ENCODE measurements at regions not wholly inside any gene's neighbourhood (a gene's known extent, or its start where the extent isn't known, plus 50 kb on each side); places are given as distances from the start of the nearest gene placed in this dataset.
"Not testable (repeated sequence)": the region's sequence is repeated elsewhere in the genome, so short reads cannot be mapped to it uniquely, and the experiment has no call there.

DNA sequence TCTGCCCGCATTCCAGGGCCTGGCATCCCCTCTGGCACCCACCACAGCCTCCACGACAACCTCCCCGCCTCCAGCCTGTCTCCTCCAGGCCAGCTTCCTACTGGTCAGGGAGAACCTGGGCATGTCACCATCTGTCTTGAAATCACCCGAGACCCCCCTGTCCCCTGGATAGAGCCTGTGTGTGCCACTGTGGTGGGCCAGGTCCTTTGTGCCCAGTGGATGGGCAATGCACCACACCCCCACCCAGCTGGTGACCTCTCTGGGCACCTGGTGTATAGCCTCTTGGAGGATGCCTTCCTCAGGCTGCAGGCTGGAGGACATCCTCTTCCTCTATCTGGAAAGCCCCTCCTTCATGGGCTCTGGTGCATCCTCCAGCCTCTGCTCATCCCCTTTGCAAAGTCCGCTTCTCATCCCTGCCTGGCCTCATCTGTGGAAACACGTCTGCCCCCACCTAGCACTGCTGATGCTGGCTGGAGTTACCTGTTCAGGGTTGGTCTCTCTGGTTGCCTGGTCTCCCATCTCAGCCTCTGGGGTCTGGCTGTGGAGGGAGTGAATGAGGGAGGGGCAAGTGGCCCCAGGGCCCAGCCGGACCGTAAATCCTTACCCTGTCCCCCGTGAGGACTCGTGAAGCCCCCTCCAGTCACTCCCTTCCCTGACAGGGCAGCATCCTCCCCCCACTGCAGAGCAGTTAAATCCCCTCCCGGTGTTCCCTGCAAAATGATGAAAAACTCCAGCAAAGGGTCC lies 589.6 kb downstream of the TBC1D22A start:
- intact Hi-C loops (cut with micrococcal nuclease): no loop called here
- no peak overlapping the region for H3K27ac ChIP-seq (ENCODE audit: low read depth, low read length)
- no TSS peak for BruUV-seq (replicated peaks)
- no peak for ATAC-seq
- DNase-seq (ENCODE audit: low read depth, low spot score): no peak
- H3K27me3 ChIP-seq (ENCODE audit: insufficient read depth, low read length): no peaks in the 10 kb centered on the region
- H4K20me1 ChIP-seq (ENCODE audit: insufficient read depth): no peaks in the 10 kb centered on the region
- RAD21 ChIA-PET (ENCODE audit: low non-redundant PET in 1 of 2, low total read pairs in 2 of 2, uncharacterized antibody in 2 of 2, unreplicated experiment in 2 of 2): no interaction called here
- no peak for TF ChIP-seq EZH2phosphoT487 (IDR thresholded peaks at IDR 0.05; ENCODE audit: borderline replicate concordance)
- TF ChIP-seq SRF (IDR thresholded peaks at IDR 0.05; ENCODE audit: low read depth): no peak
- no peak for TF ChIP-seq RAD21 (IDR thresholded peaks at IDR 0.05; ENCODE audit: low read depth)
- TF ChIP-seq MAX (IDR thresholded peaks at IDR 0.05): no peak
- TF ChIP-seq, protein P1, sequence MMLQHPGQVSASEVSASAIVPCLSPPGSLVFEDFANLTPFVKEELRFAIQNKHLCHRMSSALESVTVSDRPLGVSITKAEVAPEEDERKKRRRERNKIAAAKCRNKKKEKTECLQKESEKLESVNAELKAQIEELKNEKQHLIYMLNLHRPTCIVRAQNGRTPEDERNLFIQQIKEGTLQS (IDR thresholded peaks at IDR 0.05): no peak
- TF ChIP-seq YY1 (IDR thresholded peaks at IDR 0.05; ENCODE audit: extremely low read depth, insufficient replicate concordance, low read depth, low read length): no peak
- TF ChIP-seq CBX3 (IDR thresholded peaks at IDR 0.05; ENCODE audit: low read depth): no peak
- no peak for TF ChIP-seq CTCF (IDR thresholded peaks at IDR 0.05 in 2 of 3, conservative IDR thresholded peaks at IDR 0.05 in 1 of 3; ENCODE audit: borderline replicate concordance in 1 of 3, insufficient read depth in 1 of 3, low read depth in 2 of 3, low read length in 2 of 3)
- TF ChIP-seq REST (IDR thresholded peaks at IDR 0.05; ENCODE audit: low read depth): no peak
- no peak for TF ChIP-seq POLR2A (IDR thresholded peaks at IDR 0.05; ENCODE audit: borderline replicate concordance, extremely low read depth, insufficient read depth, insufficient read length)
- TF ChIP-seq FOSL1 (IDR thresholded peaks at IDR 0.05; ENCODE audit: low read depth): no peak
- no peak for TF ChIP-seq TCF7L2 (IDR thresholded peaks at IDR 0.05; ENCODE audit: borderline replicate concordance, extremely low read depth, insufficient read depth, insufficient read length)
- H3K9ac ChIP-seq (ENCODE audit: low read length): no peak overlapping the region
- no peaks in the 10 kb centered on the region for H3K4me1 ChIP-seq (ENCODE audit: control insufficient read depth in 1 of 2, insufficient read depth in 2 of 2, low read length in 2 of 2)
- POLR2A ChIA-PET: no interaction called here
- H3K9me3 ChIP-seq (ENCODE audit: control insufficient read depth in 1 of 2, insufficient read depth in 1 of 2, low read depth in 1 of 2, low read length in 2 of 2): no peaks in the 10 kb centered on the region
- H3K79me2 ChIP-seq (ENCODE audit: insufficient read depth, low read length): no peaks in the 10 kb centered on the region
- no peak overlapping the region for H3K4me3 ChIP-seq (replicated peaks in 1 of 2; ENCODE audit: low read depth in 1 of 2, low read length in 2 of 2)
- CTCF ChIA-PET: no interaction called here
- H2AFZ ChIP-seq (ENCODE audit: low read depth, low read length, poor library complexity, severe bottlenecking): no peak overlapping the region
- no peaks in the 10 kb centered on the region for H3K36me3 ChIP-seq (ENCODE audit: control insufficient read depth in 1 of 2, insufficient read depth in 2 of 2, low read length in 2 of 2)
- H3K9me2 ChIP-seq (ENCODE audit: insufficient read depth): no peaks in the 10 kb centered on the region
- no peak overlapping the region for H3K4me2 ChIP-seq (ENCODE audit: low read length)

- H3K4me1 ChIP-seq (ENCODE audit: control insufficient read depth in 1 of 2, insufficient read depth in 2 of 2, low read length in 2 of 2); H3K9me3 ChIP-seq (ENCODE audit: control insufficient read depth in 1 of 2, insufficient read depth in 1 of 2, low read depth in 1 of 2, low read length in 2 of 2); DNase-seq (ENCODE audit: low read depth, low spot score); H3K4me3 ChIP-seq (replicated peaks in 1 of 2; ENCODE audit: low read depth in 1 of 2, low read length in 2 of 2); H3K27me3 ChIP-seq (ENCODE audit: insufficient read depth, low read length); POLR2A ChIA-PET; H3K36me3 ChIP-seq (ENCODE audit: control insufficient read depth in 1 of 2, insufficient read depth in 2 of 2, low read length in 2 of 2); H3K79me2 ChIP-seq (ENCODE audit: insufficient read depth, low read length); H3K27ac ChIP-seq (ENCODE audit: low read depth, low read length); H3K9ac ChIP-seq (ENCODE audit: low read length); CTCF ChIA-PET; H3K9me2 ChIP-seq (ENCODE audit: insufficient read depth); ATAC-seq; intact Hi-C loops (cut with micrococcal nuclease); H4K20me1 ChIP-seq (ENCODE audit: insufficient read depth); BruUV-seq (replicated peaks); H2AFZ ChIP-seq (ENCODE audit: low read depth, low read length, poor library complexity, severe bottlenecking); H3K4me2 ChIP-seq (ENCODE audit: low read length); RAD21 ChIA-PET (ENCODE audit: low non-redundant PET in 1 of 2, low total read pairs in 2 of 2, uncharacterized antibody in 2 of 2, unreplicated experiment in 2 of 2): not testable (repeated sequence)
Measured at GRCh38 chr22:47346287-47346686, 583.8 kb downstream of the TBC1D22A start.
